Nephron (organoid): ENCODE measurements at regions not wholly inside any gene's neighbourhood (a gene's known extent, or its start where the extent isn't known, plus 50 kb on each side); places are given as distances from the start of the nearest gene placed in this dataset.

Source experiments
- H3K27ac Mint-ChIP-seq, 3 experiments: 2 replicates each; pipeline ENCODE4 v1.8.0; 2020; ENCODE audit warnings: mixed read lengths in 3 of 3, mild to moderate bottlenecking in 2 of 3, moderate library complexity in 1 of 3
- H3K27me3 Mint-ChIP-seq: 2 replicates; pipeline ENCODE4 v1.8.0; 2021; ENCODE audit warnings: low read depth, mild to moderate bottlenecking, moderate library complexity, mixed read lengths
- H3K36me3 Mint-ChIP-seq: 2 replicates; pipeline ENCODE4 v1.8.0; 2020; ENCODE audit warnings: low read depth, mixed read lengths
- H3K4me1 Mint-ChIP-seq: 2 replicates; pipeline ENCODE4 v1.8.0; 2020; ENCODE audit warnings: mixed read lengths
- H3K4me3 Mint-ChIP-seq, 3 experiments: 2 replicates each; pipeline ENCODE4 v1.8.0; 2020; ENCODE audit warnings: mild to moderate bottlenecking in 3 of 3, mixed read lengths in 3 of 3, moderate library complexity in 2 of 3
- H3K9me3 Mint-ChIP-seq: 2 replicates; pipeline ENCODE4 v1.8.0; 2020; ENCODE audit warnings: mixed read lengths
- CTCF ChIP-seq, 3 experiments: fragments of 200-600 bp; sonication (generic); IDR thresholded peaks; one replicate each; pipeline ENCODE4 v1.5.0; 2021; ENCODE audit warnings: antibody characterized with exemption in 3 of 3; ENCODE audit not compliant: unreplicated experiment in 3 of 3

GRCh38 chr12:91781114-91781513 is 364.5 kb downstream of the BTG1 start:
- TF ChIP-seq CTCF (IDR thresholded peaks at IDR 0.05; ENCODE audit: unreplicated experiment in 3 of 3) = no peak
- no peak overlapping the region for H3K4me3 Mint-ChIP-seq
- H3K27me3 Mint-ChIP-seq = no peaks in the 10 kb centered on the region
- H3K27ac Mint-ChIP-seq = no peak overlapping the region
- no peaks in the 10 kb centered on the region for H3K36me3 Mint-ChIP-seq
- peaks cover 21% of the 10 kb centered on the region for H3K4me1 Mint-ChIP-seq
- H3K9me3 Mint-ChIP-seq = peaks cover 4% of the 10 kb centered on the region

DNA sequence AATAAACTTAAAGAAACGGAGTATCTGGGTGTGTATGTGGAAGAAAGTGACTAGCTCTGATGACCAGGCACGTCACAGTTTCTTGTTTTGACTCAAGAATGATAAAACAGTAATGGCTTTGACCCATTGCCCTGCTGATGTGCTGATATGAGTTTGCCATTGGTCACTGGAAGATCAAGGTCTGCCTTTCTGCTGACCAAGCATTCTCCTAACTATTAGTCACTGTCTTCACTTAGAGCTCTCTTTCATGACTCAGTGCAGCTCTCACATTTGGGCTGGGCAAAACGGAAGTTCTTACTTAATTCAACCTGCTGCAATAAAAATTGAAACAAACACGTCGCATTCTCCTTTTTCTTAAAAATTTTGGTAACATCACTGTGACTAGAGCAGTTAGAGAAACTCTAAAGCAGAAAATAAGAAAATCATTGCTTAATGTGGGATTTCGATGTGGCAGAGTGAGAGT is 366.7 kb downstream of the BTG1 start:
- H3K27me3 Mint-ChIP-seq = no peaks in the 10 kb centered on the region
- TF ChIP-seq CTCF (IDR thresholded peaks at IDR 0.05; ENCODE audit: unreplicated experiment in 3 of 3) = no peak
- H3K4me1 Mint-ChIP-seq = peaks cover 31% of the 10 kb centered on the region
- H3K36me3 Mint-ChIP-seq = no peaks in the 10 kb centered on the region
- H3K4me3 Mint-ChIP-seq = no peak overlapping the region
- H3K27ac Mint-ChIP-seq = peak overlapping the region; percentile 66 to 86 (median 80)
- peaks cover 4% of the 10 kb centered on the region for H3K9me3 Mint-ChIP-seq

DNA sequence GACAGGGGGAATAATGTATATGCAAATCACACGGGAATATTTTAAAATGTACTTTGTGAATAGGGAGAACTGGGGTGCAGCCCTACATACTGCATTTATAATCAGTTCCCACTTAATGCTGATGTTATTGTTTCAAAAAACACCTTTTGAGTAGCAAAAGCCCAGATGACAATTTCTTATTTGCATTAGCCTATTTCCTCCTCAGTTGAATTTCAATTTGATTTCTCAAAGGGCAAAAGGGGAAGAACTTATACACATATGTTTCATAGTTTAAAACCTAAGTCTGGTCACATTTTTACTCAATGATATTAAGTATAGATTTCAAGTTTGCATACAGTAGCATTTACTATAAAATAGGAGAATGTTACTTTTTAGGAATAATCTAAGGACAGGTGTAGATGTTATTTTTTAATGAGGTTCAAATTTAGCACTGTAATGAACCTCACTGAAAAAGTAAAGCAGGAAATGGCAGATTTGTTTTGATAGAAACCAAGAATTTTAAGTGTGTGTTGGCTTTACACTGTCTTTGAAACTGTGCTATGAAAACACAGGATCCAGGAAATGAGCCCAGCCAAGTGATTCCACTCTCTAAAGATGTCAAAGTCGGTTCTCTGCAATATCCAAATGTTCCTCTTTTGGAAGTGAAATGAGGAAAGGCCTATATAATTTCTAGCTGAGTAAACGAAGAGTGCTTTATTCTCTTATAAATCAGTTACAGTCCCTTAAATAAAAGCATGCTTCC is 367.4 kb downstream of the BTG1 start:
- Mint-ChIP-seq H3K27ac (peak overlapping the region; percentile 66 to 86 (median 80)), H3K27me3 (no peaks in the 10 kb centered on the region), H3K4me1 (peaks cover 31% of the 10 kb centered on the region), H3K36me3 (no peaks in the 10 kb centered on the region), H3K4me3 (no peak overlapping the region), H3K9me3 (peaks cover 4% of the 10 kb centered on the region)
- no peak for TF ChIP-seq CTCF (IDR thresholded peaks at IDR 0.05; ENCODE audit: unreplicated experiment in 3 of 3)

GRCh38 chr12:91777268-91777992 is 368.2 kb downstream of the BTG1 start:
- TF ChIP-seq CTCF (IDR thresholded peaks at IDR 0.05; ENCODE audit: unreplicated experiment in 3 of 3) = no peak
- peaks cover 4% of the 10 kb centered on the region for H3K9me3 Mint-ChIP-seq
- peak overlapping the region in 2 of 3 experiments; percentile 80 to 86 for H3K27ac Mint-ChIP-seq
- H3K27me3 Mint-ChIP-seq = no peaks in the 10 kb centered on the region
- peaks cover 31% of the 10 kb centered on the region for H3K4me1 Mint-ChIP-seq
- H3K36me3 Mint-ChIP-seq = no peaks in the 10 kb centered on the region
- no peak overlapping the region for H3K4me3 Mint-ChIP-seq

GRCh38 chr12:91774434-91774921 is 371.2 kb downstream of the BTG1 start:
- H3K4me3 Mint-ChIP-seq = peak overlapping the region in 1 of 3 experiments; percentile 26
- H3K4me1 Mint-ChIP-seq = peaks cover 27% of the 10 kb centered on the region
- H3K36me3 Mint-ChIP-seq = no peaks in the 10 kb centered on the region
- H3K27ac Mint-ChIP-seq = peak overlapping the region; percentile 47 to 73 (median 65)
- no peaks in the 10 kb centered on the region for H3K9me3 Mint-ChIP-seq
- no peaks in the 10 kb centered on the region for H3K27me3 Mint-ChIP-seq
- TF ChIP-seq CTCF (IDR thresholded peaks at IDR 0.05; ENCODE audit: unreplicated experiment in 3 of 3) = no peak
